Testis (tissue), 2 donors: ENCODE measurements at regions not wholly inside any gene's neighbourhood (a gene's known extent, or its start where the extent isn't known, plus 50 kb on each side); places are given as distances from the start of the nearest gene placed in this dataset.

ENCODE experiments used
- CTCF ChIP-seq, 3 experiments: fragments of 450-650 bp in 2 of 3; fragments of 200-600 bp in 1 of 3; sonication (generic) in 1 of 3; IDR thresholded peaks; one replicate each; pipeline ENCODE4 v1.5.1; 2016 to 2019; ENCODE audit warnings: antibody characterized with exemption in 3 of 3, mild to moderate bottlenecking in 2 of 3, moderate library complexity in 1 of 3
- POLR2A ChIP-seq: fragments of 450-650 bp; IDR thresholded peaks from one replicate; pipeline ENCODE4 v1.6.1; 2017; ENCODE audit warnings: antibody characterized with exemption, mild to moderate bottlenecking, moderate library complexity

DNA sequence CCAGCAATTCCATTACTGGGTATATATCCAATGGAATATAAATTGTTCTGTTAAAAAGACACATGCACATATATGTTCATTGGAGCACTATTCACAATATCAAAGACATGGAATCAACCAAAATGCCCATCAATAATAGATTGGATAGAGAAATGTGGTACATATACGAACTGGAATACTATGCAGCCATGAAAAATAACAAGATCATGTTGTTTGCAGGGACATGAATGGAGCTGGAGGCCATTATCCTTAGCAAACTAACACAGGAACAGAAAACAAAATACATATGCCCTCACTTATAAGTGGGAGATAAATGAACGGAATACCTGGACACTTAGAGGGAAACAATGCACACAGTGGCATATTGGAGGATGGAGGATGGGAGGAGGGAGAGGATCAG lies 355.8 kb downstream of the CCDC85A start:
- TF ChIP-seq POLR2A (no peak), CTCF (IDR thresholded peaks at IDR 0.05) (no peak)
